ENCODE measurements at regions not wholly inside any gene's neighbourhood (a gene's known extent, or its start where the extent isn't known, plus 50 kb on each side); places are given as distances from the start of the nearest gene placed in this dataset.

DNA sequence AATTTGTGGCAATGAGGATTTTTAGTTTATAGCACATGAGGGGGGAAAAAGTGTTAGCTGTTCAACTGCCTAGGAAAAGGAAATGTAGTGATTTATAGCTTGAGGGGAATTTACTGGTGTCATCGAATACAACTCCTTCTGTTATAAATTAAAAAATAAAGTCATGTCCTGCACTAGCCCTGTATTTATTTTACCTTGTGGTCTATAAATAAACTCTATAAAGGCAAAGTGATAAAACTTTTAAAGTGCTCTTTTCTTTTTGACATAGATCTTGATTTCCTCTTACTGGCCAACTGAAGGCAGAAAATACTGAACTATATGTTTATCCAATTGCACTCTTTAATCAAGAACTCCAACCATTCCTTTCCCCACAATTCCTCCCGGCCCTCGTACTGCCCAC lies 672.1 kb upstream of the SLIT2 start:
- Histone ChIP-seq H2AFZ (ENCODE audit: low read depth, low read length, severe bottlenecking) (no peak overlapping the region), H3K4me3 (ENCODE audit: insufficient read depth, low read length, poor library complexity, severe bottlenecking) (no peak overlapping the region), H3K9me3 (ENCODE audit: insufficient read depth, low read length) (no peaks in the 10 kb centered on the region), H3K9ac (ENCODE audit: low read length) (no peak overlapping the region), H3K79me2 (ENCODE audit: insufficient read depth, low read length) (no peaks in the 10 kb centered on the region), H3K9me2 (replicated peaks; ENCODE audit: insufficient read depth, low read length) (no peaks in the 10 kb centered on the region), H3K36me3 (ENCODE audit: low read length) (no peaks in the 10 kb centered on the region), H3K27me3 (ENCODE audit: low read length) (no peaks in the 10 kb centered on the region), H4K20me1 (ENCODE audit: low read depth, low read length) (no peaks in the 10 kb centered on the region), H3F3A (ENCODE audit: insufficient read depth) (no peaks in the 10 kb centered on the region), H3K27ac (ENCODE audit: low read depth, low read length) (no peak overlapping the region), H3K4me2 (ENCODE audit: low read depth, low read length, poor library complexity, severe bottlenecking) (no peak overlapping the region)
- TF ChIP-seq, protein P1, sequence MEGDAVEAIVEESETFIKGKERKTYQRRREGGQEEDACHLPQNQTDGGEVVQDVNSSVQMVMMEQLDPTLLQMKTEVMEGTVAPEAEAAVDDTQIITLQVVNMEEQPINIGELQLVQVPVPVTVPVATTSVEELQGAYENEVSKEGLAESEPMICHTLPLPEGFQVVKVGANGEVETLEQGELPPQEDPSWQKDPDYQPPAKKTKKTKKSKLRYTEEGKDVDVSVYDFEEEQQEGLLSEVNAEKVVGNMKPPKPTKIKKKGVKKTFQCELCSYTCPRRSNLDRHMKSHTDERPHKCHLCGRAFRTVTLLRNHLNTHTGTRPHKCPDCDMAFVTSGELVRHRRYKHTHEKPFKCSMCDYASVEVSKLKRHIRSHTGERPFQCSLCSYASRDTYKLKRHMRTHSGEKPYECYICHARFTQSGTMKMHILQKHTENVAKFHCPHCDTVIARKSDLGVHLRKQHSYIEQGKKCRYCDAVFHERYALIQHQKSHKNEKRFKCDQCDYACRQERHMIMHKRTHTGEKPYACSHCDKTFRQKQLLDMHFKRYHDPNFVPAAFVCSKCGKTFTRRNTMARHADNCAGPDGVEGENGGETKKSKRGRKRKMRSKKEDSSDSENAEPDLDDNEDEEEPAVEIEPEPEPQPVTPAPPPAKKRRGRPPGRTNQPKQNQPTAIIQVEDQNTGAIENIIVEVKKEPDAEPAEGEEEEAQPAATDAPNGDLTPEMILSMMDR (IDR thresholded peaks at IDR 0.05; ENCODE audit: insufficient read depth, low read length, poor library complexity, severe bottlenecking), result no peak
- TF ChIP-seq EZH2phosphoT487 (conservative IDR thresholded peaks at IDR 0.05; ENCODE audit: low read length), result no peak

GRCh38 chr4:19577097-19577496 lies 674.6 kb upstream of the SLIT2 start:
- H3K27me3 ChIP-seq (ENCODE audit: low read length), result no peaks in the 10 kb centered on the region
- H3K9me3 ChIP-seq (ENCODE audit: insufficient read depth, low read length), result no peaks in the 10 kb centered on the region
- H2AFZ ChIP-seq (ENCODE audit: low read depth, low read length, severe bottlenecking), result no peak overlapping the region
- H3K4me2 ChIP-seq (ENCODE audit: low read depth, low read length, poor library complexity, severe bottlenecking), result no peak overlapping the region
- TF ChIP-seq, protein P1 (IDR thresholded peaks at IDR 0.05; ENCODE audit: insufficient read depth, low read length, poor library complexity, severe bottlenecking), result no peak
- TF ChIP-seq EZH2phosphoT487 (conservative IDR thresholded peaks at IDR 0.05; ENCODE audit: low read length), result no peak
- no peak overlapping the region for H3K9ac ChIP-seq (ENCODE audit: low read length)
- H3K4me3 ChIP-seq (ENCODE audit: insufficient read depth, low read length, poor library complexity, severe bottlenecking), result no peak overlapping the region
- H3F3A ChIP-seq (ENCODE audit: insufficient read depth), result no peaks in the 10 kb centered on the region
- no peaks in the 10 kb centered on the region for H3K9me2 ChIP-seq (replicated peaks; ENCODE audit: insufficient read depth, low read length)
- H3K79me2 ChIP-seq (ENCODE audit: insufficient read depth, low read length), result no peaks in the 10 kb centered on the region
- no peaks in the 10 kb centered on the region for H4K20me1 ChIP-seq (ENCODE audit: low read depth, low read length)
- H3K27ac ChIP-seq (ENCODE audit: low read depth, low read length), result no peak overlapping the region
- no peaks in the 10 kb centered on the region for H3K36me3 ChIP-seq (ENCODE audit: low read length)

- H3K9ac ChIP-seq (ENCODE audit: low read length), result no peak overlapping the region
- no peaks in the 10 kb centered on the region for H4K20me1 ChIP-seq (ENCODE audit: low read depth, low read length)
- TF ChIP-seq, protein P1 (IDR thresholded peaks at IDR 0.05; ENCODE audit: insufficient read depth, low read length, poor library complexity, severe bottlenecking), result no peak
- no peak for TF ChIP-seq EZH2phosphoT487 (conservative IDR thresholded peaks at IDR 0.05; ENCODE audit: low read length)
- H3K4me2 ChIP-seq (ENCODE audit: low read depth, low read length, poor library complexity, severe bottlenecking), result no peak overlapping the region
- H3K79me2 ChIP-seq (ENCODE audit: insufficient read depth, low read length), result no peaks in the 10 kb centered on the region
- no peak overlapping the region for H2AFZ ChIP-seq (ENCODE audit: low read depth, low read length, severe bottlenecking)
- H3K27ac ChIP-seq (ENCODE audit: low read depth, low read length), result no peak overlapping the region
- no peaks in the 10 kb centered on the region for H3F3A ChIP-seq (ENCODE audit: insufficient read depth)
- no peak overlapping the region for H3K4me3 ChIP-seq (ENCODE audit: insufficient read depth, low read length, poor library complexity, severe bottlenecking)
- no peaks in the 10 kb centered on the region for H3K9me2 ChIP-seq (replicated peaks; ENCODE audit: insufficient read depth, low read length)
- no peaks in the 10 kb centered on the region for H3K36me3 ChIP-seq (ENCODE audit: low read length)
- no peaks in the 10 kb centered on the region for H3K27me3 ChIP-seq (ENCODE audit: low read length)
- H3K9me3 ChIP-seq (ENCODE audit: insufficient read depth, low read length), result no peaks in the 10 kb centered on the region
These were observed 675.8 kb upstream of the SLIT2 start for GRCh38 chr4:19575924-19576323.

Data from SU-DHL-6 (cell line).